Mucosa of descending colon (tissue), 3 donors: ENCODE measurements at regions not wholly inside any gene's neighbourhood (a gene's known extent, or its start where the extent isn't known, plus 50 kb on each side); places are given as distances from the start of the nearest gene placed in this dataset.
"Not testable (repeated sequence)": the region's sequence is repeated elsewhere in the genome, so short reads cannot be mapped to it uniquely, and the experiment has no call there.

ENCODE experiments used
- ATAC-seq: fragments of 200-7000 bp; cut with Tn5 transposase; one replicate; pipeline ENCODE4 v1.9.1; 2020; ENCODE audit warnings: mild to moderate bottlenecking, moderate library complexity
- DNase-seq, 3 donors: peaks; one replicate each; pipeline ENCODE4 v3.0.0-alpha.2; 2020
- H3K36me3 ChIP-seq: fragments of 200-600 bp; one replicate; pipeline ENCODE4 v1.8.0; 2021; ENCODE audit warnings: low read depth, mild to moderate bottlenecking
- H3K4me1 ChIP-seq: fragments of 200-600 bp; one replicate; pipeline ENCODE4 v1.8.0; 2021; ENCODE audit warnings: low read depth, mild to moderate bottlenecking
- H3K4me3 ChIP-seq: fragments of 200-600 bp; one replicate; pipeline ENCODE4 v1.8.0; 2021; ENCODE audit warnings: mild to moderate bottlenecking
- H3K9me3 ChIP-seq: fragments of 200-600 bp; one replicate; pipeline ENCODE4 v1.8.0; 2021; ENCODE audit warnings: mild to moderate bottlenecking
- CTCF ChIP-seq: fragments of 200-600 bp; IDR thresholded peaks from one replicate; pipeline ENCODE4 v1.8.0; 2022; ENCODE audit warnings: antibody characterized with exemption, mild to moderate bottlenecking
- intact Hi-C, 2 donors: fragments of 100-400 bp; cut with DNase I in 1 of 2; cut with micrococcal nuclease in 1 of 2; formaldehyde crosslinking; loops; one replicate each; pipeline versions ENCODE4 v1.11.0 to v1.11.1; 2022; cut with DNase I, micrococcal nuclease
- donor health status: DM: no; HTN: no; CAD: no; lungs with moderate emphysema.
- donor health status: DM: no; HTN: no; CAD: no.
- donor health status: DM: no; HTN: yes; CAD: no.

GRCh38 chr1:58944439-58944838, 160.6 kb upstream of the JUN start:
- no peak overlapping the region for H3K4me3 ChIP-seq
- TF ChIP-seq CTCF: no peak
- no peaks in the 10 kb centered on the region for H3K9me3 ChIP-seq
- no peaks in the 10 kb centered on the region for H3K36me3 ChIP-seq
- peaks cover 8% of the 10 kb centered on the region for H3K4me1 ChIP-seq
- DNase-seq (no peak), ATAC-seq (no peak)
- intact Hi-C loops: no loop called here

GRCh38 chr1:58946390-58946789, 162.5 kb upstream of the JUN start:
- H3K9me3 ChIP-seq: no peaks in the 10 kb centered on the region
- H3K36me3 ChIP-seq: no peaks in the 10 kb centered on the region
- DNase-seq: no peak
- ATAC-seq: no peak
- peaks cover 8% of the 10 kb centered on the region for H3K4me1 ChIP-seq
- TF ChIP-seq CTCF: no peak
- no peak overlapping the region for H3K4me3 ChIP-seq
- intact Hi-C loops: no loop called here

- no peak for TF ChIP-seq CTCF
- Histone ChIP-seq H3K36me3 (no peaks in the 10 kb centered on the region), H3K4me1 (no peaks in the 10 kb centered on the region), H3K9me3 (no peaks in the 10 kb centered on the region), H3K4me3 (no peak overlapping the region)
- no peak for ATAC-seq
- intact Hi-C loops: no loop called here
- no peak for DNase-seq
Measured at GRCh38 chr1:58948671-58949070, 164.8 kb upstream of the JUN start.

GRCh38 chr1:58949551-58950220, 165.8 kb upstream of the JUN start:
- TF ChIP-seq CTCF: no peak
- intact Hi-C loops: no loop called here
- no peaks in the 10 kb centered on the region for H3K4me1 ChIP-seq
- no peaks in the 10 kb centered on the region for H3K36me3 ChIP-seq
- no peak for DNase-seq
- H3K9me3 ChIP-seq: no peaks in the 10 kb centered on the region
- no peak for ATAC-seq
- H3K4me3 ChIP-seq: no peak overlapping the region

GRCh38 chr1:58950897-58951296, 167.1 kb upstream of the JUN start:
- no peak for DNase-seq
- no peak for TF ChIP-seq CTCF
- ATAC-seq: no peak
- Histone ChIP-seq H3K9me3 (no peaks in the 10 kb centered on the region), H3K4me1 (no peaks in the 10 kb centered on the region), H3K4me3 (no peak overlapping the region), H3K36me3 (no peaks in the 10 kb centered on the region)
- intact Hi-C loops: no loop called here

GRCh38 chr1:58953951-58954350, 170.1 kb upstream of the JUN start:
- ATAC-seq, intact Hi-C loops: not testable (repeated sequence)

GRCh38 chr1:58963287-58963686, 179.4 kb upstream of the JUN start:
- DNase-seq, H3K36me3 ChIP-seq, H3K9me3 ChIP-seq, H3K4me3 ChIP-seq, ATAC-seq, H3K4me1 ChIP-seq, intact Hi-C loops: not testable (repeated sequence)

More at GRCh38 chr1:58953951-58954350, 170.1 kb upstream of the JUN start:
- H3K4me3 ChIP-seq, H3K4me1 ChIP-seq, DNase-seq, H3K9me3 ChIP-seq, H3K36me3 ChIP-seq: not testable (repeated sequence)
